GM12878 (cell line): ENCODE measurements at regions not wholly inside any gene's neighbourhood (a gene's known extent, or its start where the extent isn't known, plus 50 kb on each side); places are given as distances from the start of the nearest gene placed in this dataset.

Experiments
- ATAC-seq: fragments of 200-7000 bp; cut with Tn5 transposase; 3 replicates; pipeline ENCODE4 v1.9.1; 2020; ENCODE audit warnings: mild to moderate bottlenecking, moderate library complexity
- BruUV-seq: library from RNA; stranded (reverse); fragments of 400-500 nt; replicated peaks from 2 replicates; lab custom pipeline; 2021; lab: Mats Ljungman, UMichigan
- CTCF ChIA-PET: fragments of 300-600 bp; sonication (Branson Sonifier 250); formaldehyde crosslinking; extraction: SDS; loops from one replicate; lab custom pipeline; 2021; ENCODE audit warnings: inconsistent platforms; lab: Yijun Ruan, JAX
- POLR2A ChIA-PET: fragments of 350-600 bp; formaldehyde crosslinking; extraction: SDS; loops from one replicate; lab custom pipeline; 2021; ENCODE audit warnings: inconsistent platforms; lab: Charles Lee
- RAD21 ChIA-PET: fragments of 300-600 bp; sonication (Branson Sonifier 250); formaldehyde crosslinking; loops from one replicate; lab custom pipeline; 2023; ENCODE audit warnings: antibody characterized with exemption; ENCODE audit not compliant: unreplicated experiment; lab: Charles Lee
- SMC1A ChIA-PET: fragments of 300-600 bp; sonication (Branson Sonifier 250); formaldehyde crosslinking; loops from one replicate; lab custom pipeline; 2023; ENCODE audit not compliant: unreplicated experiment, uncharacterized antibody; lab: Charles Lee
- DNase-seq: peaks from one replicate; pipeline ENCODE4 v3.0.0-alpha.2; 2011; ENCODE audit warnings: low read depth, low spot score
- FAIRE-seq: peaks from 3 replicates; lab custom pipeline; 2011; peaks lifted over from hg19 to GRCh38; lab: Jason Lieb, UNC
- H2AFZ ChIP-seq: 2 replicates; pipeline ENCODE4 v1.6.0; 2011; ENCODE audit warnings: low read depth, low read length, control low read depth; ENCODE audit not compliant: control insufficient read depth
- H3K27ac ChIP-seq: 2 replicates; pipeline ENCODE4 v1.5.1; 2011; ENCODE audit warnings: control low read depth; ENCODE audit not compliant: control insufficient read depth, insufficient read depth
- H3K27me3 ChIP-seq, 2 experiments: replicated peaks in 1 of 2; 2 replicates each; pipeline versions ENCODE4 v1.6.0 to v1.6.1; 2011; ENCODE audit warnings: low read length in 1 of 2; ENCODE audit not compliant: control insufficient read depth in 2 of 2, insufficient read depth in 2 of 2
- H3K36me3 ChIP-seq, 2 experiments: 2 replicates each; pipeline ENCODE4 v1.5.1; 2011; ENCODE audit warnings: low read length in 1 of 2; ENCODE audit not compliant: control insufficient read depth in 2 of 2, insufficient read depth in 2 of 2
- H3K4me1 ChIP-seq: 2 replicates; pipeline ENCODE4 v1.6.1; 2011; ENCODE audit warnings: mild to moderate bottlenecking, low read length, moderate library complexity, mixed read lengths; ENCODE audit not compliant: control insufficient read depth, insufficient read depth
- H3K4me2 ChIP-seq: 2 replicates; pipeline ENCODE4 v1.6.0; 2011; ENCODE audit warnings: control low read depth; ENCODE audit not compliant: control insufficient read depth, insufficient read depth
- H3K4me3 ChIP-seq: fragments of 200-600 bp; sonication (generic); 2 replicates; pipeline ENCODE4 v1.5.1; 2016
- H3K79me2 ChIP-seq: 2 replicates; pipeline ENCODE4 v1.6.0; 2011; ENCODE audit warnings: low read length; ENCODE audit not compliant: control insufficient read depth, insufficient read depth
- H3K9ac ChIP-seq: 2 replicates; pipeline ENCODE4 v1.8.0; 2011; ENCODE audit warnings: low read length, control low read depth, mixed read lengths; ENCODE audit not compliant: control insufficient read depth, insufficient read depth
- H3K9me3 ChIP-seq: replicated peaks from 3 replicates; pipeline ENCODE4 v1.5.1; 2011; ENCODE audit warnings: mild to moderate bottlenecking, low read length; ENCODE audit not compliant: control insufficient read depth, insufficient read depth
- H4K20me1 ChIP-seq: 2 replicates; pipeline ENCODE4 v1.6.0; 2011; ENCODE audit not compliant: control insufficient read depth, insufficient read depth
- ASH2L ChIP-seq: fragments of 300-600, 200-600 bp; sonication (generic); IDR thresholded peaks from 2 replicates; pipeline ENCODE4 v1.6.1; 2017; ENCODE audit warnings: low read depth, mild to moderate bottlenecking, borderline replicate concordance
- BRCA1 ChIP-seq: IDR thresholded peaks from 2 replicates; pipeline ENCODE4 v1.6.1; 2011; ENCODE audit warnings: low read depth, low read length, improper control_type of control experiment
- CEBPZ ChIP-seq: fragments of 150-350 bp; IDR thresholded peaks from 2 replicates; pipeline ENCODE4 v1.6.1; 2016; ENCODE audit warnings: low read depth, low read length
- CHD4 ChIP-seq: fragments of 200-600 bp; sonication (generic); IDR thresholded peaks from 2 replicates; pipeline ENCODE4 v1.6.1; 2016; ENCODE audit warnings: mild to moderate bottlenecking
- DPF2 ChIP-seq: fragments of 450-650 bp; IDR thresholded peaks from 2 replicates; pipeline ENCODE4 v1.6.1; 2017; ENCODE audit warnings: mild to moderate bottlenecking
- E4F1 ChIP-seq: fragments of 450-650 bp; IDR thresholded peaks from 2 replicates; pipeline ENCODE4 v1.6.1; 2018; ENCODE audit warnings: borderline replicate concordance, mild to moderate bottlenecking; ENCODE audit not compliant: partially characterized antibody
- EP300 ChIP-seq, 2 experiments: fragments of 150-350 bp in 1 of 2; IDR thresholded peaks; 2 replicates each; pipeline ENCODE4 v1.6.1; 2011 to 2012; ENCODE audit warnings: low read depth in 2 of 2, low read length in 2 of 2, borderline replicate concordance in 1 of 2, improper control_type of control experiment in 1 of 2, inconsistent platforms in 1 of 2; ENCODE audit not compliant: control insufficient read depth in 1 of 2
- HDAC6 ChIP-seq: fragments of 200-600 bp; sonication (generic); IDR thresholded peaks from one replicate; pipeline ENCODE4 v1.8.0; 2017; ENCODE audit warnings: antibody characterized with exemption; ENCODE audit not compliant: unreplicated experiment
- HDGF ChIP-seq: fragments of 450-650 bp; IDR thresholded peaks from 2 replicates; pipeline ENCODE4 v1.6.1; 2016; ENCODE audit warnings: antibody characterized with exemption
- IRF4 ChIP-seq: IDR thresholded peaks from 2 replicates; pipeline ENCODE4 v1.6.1; 2011; ENCODE audit warnings: low read depth, low read length
- KDM1A ChIP-seq: fragments of 200-600 bp; sonication (generic); IDR thresholded peaks from 2 replicates; pipeline ENCODE4 v1.6.1; 2016; ENCODE audit warnings: borderline replicate concordance
- NFYA ChIP-seq: IDR thresholded peaks from 2 replicates; pipeline ENCODE4 v1.6.1; 2011; ENCODE audit warnings: low read depth, mild to moderate bottlenecking, low read length, improper control_type of control experiment, borderline replicate concordance
- PAX8 ChIP-seq: fragments of 450-650 bp; IDR thresholded peaks from 2 replicates; pipeline ENCODE4 v1.6.1; 2017; ENCODE audit warnings: mild to moderate bottlenecking, moderate library complexity
- RBBP5 ChIP-seq: fragments of 200-600 bp; sonication (generic); conservative IDR thresholded peaks from 2 replicates; pipeline ENCODE4 v1.6.1; 2016
- WGBS: methylation state at CpG from one replicate; pipeline ENCODE4 v1.1.6; 2016; ENCODE audit warnings: low lambda C conversion rate; ENCODE audit not compliant: insufficient replicate concordance, insufficient coverage; ENCODE audit errors: missing lambda C conversion rate; 5-methylcytosine and 5-hydroxymethylcytosine counted together
- in situ Hi-C: fragments of 300-500 bp; cut with MboI; formaldehyde crosslinking; loops from 9 replicates; pipeline ENCODE4 v1.14.3; 2018; ENCODE audit warnings: mixed read lengths
- intact Hi-C: fragments of 100-400 bp; cut with micrococcal nuclease; formaldehyde crosslinking; loops from one replicate; pipeline ENCODE4 v1.14.2; 2022; ENCODE audit not compliant: unreplicated experiment

- in situ Hi-C loops = no loop called here
- Histone ChIP-seq H3K79me2 (no peaks in the 10 kb centered on the region), H3K36me3 (no peaks in the 10 kb centered on the region), H4K20me1 (no peaks in the 10 kb centered on the region), H3K27ac (no peak overlapping the region), H3K9me3 (no peaks in the 10 kb centered on the region), H2AFZ (no peak overlapping the region), H3K9ac (no peak overlapping the region), H3K27me3 (no peaks in the 10 kb centered on the region), H3K4me2 (no peak overlapping the region), H3K4me3 (no peak overlapping the region), H3K4me1 (no peaks in the 10 kb centered on the region)
- FAIRE-seq (no peak), ATAC-seq (no peak), DNase-seq (no peak)
- no TSS peak for BruUV-seq
- CTCF ChIA-PET = no interaction called here
- SMC1A ChIA-PET = no interaction called here
- RAD21 ChIA-PET = no interaction called here
- TF ChIP-seq HDAC6 = no peak
- WGBS = 21% methylated on average over 2 of the region's 2 CpGs
- POLR2A ChIA-PET = no interaction called here
- intact Hi-C loops = no loop called here
Measured at GRCh38 chr13:54879036-54879435, 1850.4 kb downstream of the OLFM4 start.

- FAIRE-seq = no peak
- Histone ChIP-seq H3K9ac (no peak overlapping the region), H3K79me2 (no peaks in the 10 kb centered on the region), H4K20me1 (no peaks in the 10 kb centered on the region), H3K36me3 (no peaks in the 10 kb centered on the region), H3K27ac (no peak overlapping the region), H3K4me2 (no peak overlapping the region), H3K27me3 (no peaks in the 10 kb centered on the region), H3K4me3 (no peak overlapping the region), H2AFZ (no peak overlapping the region), H3K4me1 (no peaks in the 10 kb centered on the region), H3K9me3 (no peaks in the 10 kb centered on the region)
- in situ Hi-C loops = no loop called here
- WGBS = 51% methylated on average over 3 of the region's 3 CpGs
- ChIA-PET CTCF (no interaction called here), RAD21 (no interaction called here), SMC1A (no interaction called here), POLR2A (no interaction called here)
- no TSS peak for BruUV-seq
- no peak for DNase-seq
- no peak for ATAC-seq
- intact Hi-C loops = no loop called here
- TF ChIP-seq BRCA1 = no peak
- TF ChIP-seq ASH2L = no peak
- TF ChIP-seq RBBP5 = no peak
- TF ChIP-seq E4F1 = no peak
- TF ChIP-seq KDM1A = no peak
- TF ChIP-seq EP300 (IDR thresholded peaks at IDR 0.05; ENCODE audit: borderline replicate concordance in 1 of 2, control insufficient read depth in 1 of 2, low read depth in 2 of 2, low read length in 2 of 2) = no peak
- TF ChIP-seq HDGF = no peak
- no peak for TF ChIP-seq PAX8
- TF ChIP-seq IRF4 = no peak
- no peak for TF ChIP-seq DPF2
- no peak for TF ChIP-seq CHD4
- no peak for TF ChIP-seq CEBPZ
- TF ChIP-seq NFYA = no peak
Measured at GRCh38 chr13:54884682-54885081, 1856.1 kb downstream of the OLFM4 start.
